OCI-LY3 (cell line): ENCODE measurements at regions not wholly inside any gene's neighbourhood (a gene's known extent, or its start where the extent isn't known, plus 50 kb on each side); places are given as distances from the start of the nearest gene placed in this dataset.

ENCODE experiments used
- CTCF ChIP-seq: fragments of 200-600, 300-600 bp; sonication (generic); IDR thresholded peaks from 2 replicates; pipeline ENCODE4 v1.5.1; 2014; ENCODE audit warnings: antibody characterized with exemption, low read length, low read depth
- EZH2phosphoT487 ChIP-seq: fragments of 200-600 bp; shearing (Covaris generic); IDR thresholded peaks from 2 replicates; pipeline ENCODE4 v1.6.1; 2018; ENCODE audit warnings: antibody characterized with exemption, mixed run types, low read depth

GRCh38 chr12:131209082-131210070 lies 255.7 kb downstream of the ADGRD1 start:
- TF ChIP-seq CTCF (no peak), EZH2phosphoT487 (no peak)
